AG04449 (cell line): ENCODE measurements at regions not wholly inside any gene's neighbourhood (a gene's known extent, or its start where the extent isn't known, plus 50 kb on each side); places are given as distances from the start of the nearest gene placed in this dataset.

ENCODE experiments used
- CTCF ChIA-PET: fragments of 350-600 bp; formaldehyde crosslinking; extraction: SDS; loops from one replicate; lab custom pipeline; 2021; ENCODE audit warnings: antibody characterized with exemption; lab: Yijun Ruan, JAX
- POLR2A ChIA-PET: fragments of 400-600, 350-600 bp; formaldehyde crosslinking; extraction: SDS; loops from one replicate; lab custom pipeline; 2020; ENCODE audit warnings: antibody characterized with exemption, inconsistent platforms; lab: Yijun Ruan, JAX
- DNase-seq: peaks from one replicate; pipeline ENCODE4 v3.0.0-alpha.2; 2010; ENCODE audit warnings: low read depth, low spot score
- H3K4me3 ChIP-seq: 2 replicates; pipeline ENCODE4 v1.5.1; 2011; ENCODE audit warnings: low read depth, mild to moderate bottlenecking, control low read depth, low read length
- CTCF ChIP-seq: IDR thresholded peaks from one replicate; pipeline ENCODE4 v1.5.1; 2011; ENCODE audit warnings: mild to moderate bottlenecking, moderate library complexity, low read length, control low read depth, inconsistent platforms; ENCODE audit not compliant: insufficient read depth; ENCODE audit errors: missing control alignments

GRCh38 chr3:66863205-66864111, 134.6 kb upstream of the KBTBD8 start:
- DNase-seq, result no peak
- no peak for TF ChIP-seq CTCF
- H3K4me3 ChIP-seq, result no peak overlapping the region
- CTCF ChIA-PET, result no interaction called here
- POLR2A ChIA-PET, result no interaction called here

- ChIA-PET POLR2A (no interaction called here), CTCF (no interaction called here)
- TF ChIP-seq CTCF, result no peak
- no peak overlapping the region for H3K4me3 ChIP-seq
- DNase-seq, result no peak
Observed at GRCh38 chr3:66884659-66885058, 113.4 kb upstream of the KBTBD8 start.

- DNase-seq, result no peak
- ChIA-PET POLR2A (no interaction called here), CTCF (interaction anchor here (1.0 kb wide), 1 partner anchor 52 kb away, joined by 3 read pairs; no protein-coding TSS in a partner anchor)
- no peak overlapping the region for H3K4me3 ChIP-seq
- no peak for TF ChIP-seq CTCF
Observed at GRCh38 chr3:66885326-66886000, 112.6 kb upstream of the KBTBD8 start.

- H3K4me3 ChIP-seq, result no peak overlapping the region
- ChIA-PET CTCF (no interaction called here), POLR2A (no interaction called here)
- DNase-seq, result no peak
- no peak for TF ChIP-seq CTCF
Observed at GRCh38 chr3:66889750-66890494, 108.2 kb upstream of the KBTBD8 start.

GRCh38 chr3:66898155-66898554, 100.0 kb upstream of the KBTBD8 start:
- TF ChIP-seq CTCF, result no peak
- DNase-seq, result no peak
- POLR2A ChIA-PET, result no interaction called here
- CTCF ChIA-PET, result no interaction called here
- H3K4me3 ChIP-seq, result no peak overlapping the region

GRCh38 chr3:66904336-66904735, 93.8 kb upstream of the KBTBD8 start:
- POLR2A ChIA-PET, result no interaction called here
- no peak overlapping the region for H3K4me3 ChIP-seq
- no peak for TF ChIP-seq CTCF
- CTCF ChIA-PET, result interaction anchor here (1.3 kb wide), 1 partner anchor 628 kb away, joined by 3 read pairs; no protein-coding TSS in a partner anchor
- no peak for DNase-seq
